ENCODE measurements at regions not wholly inside any gene's neighbourhood (a gene's known extent, or its start where the extent isn't known, plus 50 kb on each side); places are given as distances from the start of the nearest gene placed in this dataset.
"Not testable (repeated sequence)": the region's sequence is repeated elsewhere in the genome, so short reads cannot be mapped to it uniquely, and the experiment has no call there.

DNA sequence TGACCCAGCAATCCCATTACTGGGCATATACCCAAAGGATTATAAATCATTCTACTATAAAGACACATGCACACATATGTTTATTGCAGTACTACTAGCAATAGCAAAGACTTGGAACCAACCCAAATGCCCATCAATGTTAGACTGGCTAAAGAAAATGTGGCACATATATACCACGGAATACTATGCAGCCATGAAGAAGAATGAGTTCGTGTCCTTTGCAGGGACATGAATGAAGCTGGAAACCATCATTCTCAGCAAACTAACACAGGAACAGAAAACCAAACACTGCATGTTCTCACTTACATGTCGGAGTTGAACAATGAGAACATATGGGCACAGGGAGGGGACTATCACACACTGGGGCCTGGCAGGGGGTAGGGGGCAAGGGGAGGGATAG lies 183.0 kb downstream of the HACE1 start:
- peaks cover 36% of the 10 kb centered on the region for H3K36me3 Mint-ChIP-seq
- H3K4me1 Mint-ChIP-seq (ENCODE audit: low read depth in 2 of 2); H3K27ac Mint-ChIP-seq: not testable (repeated sequence)

DNA sequence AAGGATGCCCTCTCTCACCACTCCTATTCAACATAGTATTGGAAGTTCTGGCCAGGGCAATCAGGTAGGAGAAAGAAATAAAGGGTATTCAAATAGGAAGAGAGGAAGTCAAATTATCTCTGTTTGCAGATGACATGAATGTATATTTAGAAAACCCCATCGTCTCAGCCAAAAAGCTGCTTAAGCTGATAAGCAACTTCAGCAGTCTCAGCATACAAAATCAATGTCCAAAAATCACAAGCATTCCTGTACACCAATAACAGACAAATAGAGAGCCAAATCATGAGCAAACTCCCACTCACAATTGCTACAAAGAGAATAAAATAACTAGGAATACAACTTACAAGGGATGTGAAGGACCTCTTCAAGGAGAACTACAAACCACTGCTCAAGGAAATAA lies 184.6 kb downstream of the HACE1 start:
- Mint-ChIP-seq H3K27me3 (peaks cover 9 to 24% of the 10 kb centered on the region in 2 donors), H3K36me3 (peaks cover 36% of the 10 kb centered on the region)
- not testable (repeated sequence) for H3K4me1 Mint-ChIP-seq (ENCODE audit: low read depth in 2 of 2); H3K27ac Mint-ChIP-seq; H3K9me3 Mint-ChIP-seq; H3K4me3 Mint-ChIP-seq; ATAC-seq; DNase-seq (ENCODE audit: low spot score)

More for the DNA sequence above, 183.0 kb downstream of the HACE1 start:
- not testable (repeated sequence) for H3K9me3 Mint-ChIP-seq; H3K4me3 Mint-ChIP-seq; DNase-seq (ENCODE audit: low spot score); ATAC-seq
- H3K27me3 Mint-ChIP-seq = peaks cover 9 to 24% of the 10 kb centered on the region in 2 donors

DNA sequence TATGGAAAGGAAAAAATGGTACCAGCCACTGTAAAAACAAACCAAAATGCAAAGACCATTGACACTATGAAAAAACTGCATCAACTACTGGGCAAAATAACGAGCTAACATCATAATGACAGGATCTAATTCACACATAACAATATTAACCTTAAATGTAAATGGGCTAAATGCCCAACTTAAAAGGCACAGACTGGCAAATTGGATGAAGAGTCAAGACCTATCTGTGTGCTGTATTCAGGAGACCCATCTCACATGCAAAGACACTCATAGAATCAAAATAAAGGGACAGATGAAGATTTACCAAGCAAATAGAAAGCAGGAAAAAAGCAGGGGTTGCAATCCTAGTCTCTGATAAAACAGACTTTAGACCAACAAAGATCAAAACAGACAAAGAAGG lies 186.6 kb downstream of the HACE1 start:
- not testable (repeated sequence) for H3K27ac Mint-ChIP-seq; H3K4me1 Mint-ChIP-seq (ENCODE audit: low read depth in 2 of 2); ATAC-seq; H3K9me3 Mint-ChIP-seq; DNase-seq (ENCODE audit: low spot score); H3K4me3 Mint-ChIP-seq
- Mint-ChIP-seq H3K36me3 (peaks cover 36% of the 10 kb centered on the region), H3K27me3 (peaks cover 9 to 24% of the 10 kb centered on the region in 2 donors)

DNA sequence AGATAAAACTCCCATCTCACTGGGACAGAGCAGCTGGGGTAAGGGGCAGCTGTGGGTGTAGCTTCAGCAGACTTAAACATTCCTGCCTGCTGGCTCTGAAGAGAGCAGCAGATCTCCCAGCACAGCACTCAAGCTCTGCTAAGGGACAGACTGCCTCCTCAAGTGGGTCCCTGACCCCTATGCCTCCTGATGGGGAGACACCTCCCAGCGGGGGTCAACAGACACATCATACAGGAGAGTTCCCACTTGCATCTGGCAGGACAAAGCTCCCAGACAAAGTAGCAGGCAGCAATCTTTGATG lies 188.2 kb downstream of the HACE1 start:
- ATAC-seq; H3K9me3 Mint-ChIP-seq; H3K27ac Mint-ChIP-seq; DNase-seq (ENCODE audit: low spot score); H3K4me1 Mint-ChIP-seq (ENCODE audit: low read depth in 2 of 2); H3K4me3 Mint-ChIP-seq: not testable (repeated sequence)
- H3K36me3 Mint-ChIP-seq = peaks cover 36% of the 10 kb centered on the region
- H3K27me3 Mint-ChIP-seq = peaks cover 9 to 34% of the 10 kb centered on the region in 2 donors

DNA sequence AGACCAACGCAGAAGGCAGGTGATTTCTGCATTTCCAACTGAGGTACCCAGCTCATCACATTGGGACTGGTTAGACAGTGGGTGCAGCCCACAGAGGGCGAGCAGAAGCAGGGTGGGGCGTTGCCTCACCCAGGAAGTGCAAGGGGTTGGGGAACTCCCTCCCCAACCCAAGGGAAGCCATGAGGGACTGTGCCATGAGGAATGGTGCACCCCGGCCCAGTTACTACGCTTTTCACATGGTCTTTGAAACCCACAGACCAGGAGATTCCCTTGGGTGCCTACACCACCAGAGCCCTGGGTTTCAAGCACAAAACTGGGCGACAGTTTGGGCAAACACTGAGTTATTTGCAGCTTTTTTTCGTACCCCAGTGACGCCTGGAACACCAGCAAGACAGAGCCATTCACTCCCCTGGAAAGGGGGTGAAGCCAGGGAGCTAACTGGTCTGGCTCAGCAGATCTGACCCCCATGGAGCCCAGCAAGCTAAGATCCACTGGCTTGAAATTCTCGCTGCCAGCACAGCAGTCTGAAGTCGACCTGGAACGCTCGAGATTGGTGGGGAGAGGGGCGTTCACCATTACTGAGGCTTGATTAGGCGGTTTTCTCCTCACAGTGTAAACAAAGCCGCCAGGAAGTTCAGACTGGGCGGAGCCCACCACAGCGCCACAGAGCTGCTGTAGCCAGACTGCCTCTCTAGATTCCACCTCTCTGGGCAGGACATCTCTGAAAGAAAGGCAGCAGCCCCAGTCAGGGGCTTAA lies 188.7 kb downstream of the HACE1 start:
- H3K27me3 Mint-ChIP-seq = peaks cover 9 to 39% of the 10 kb centered on the region in 2 donors
- H3K4me1 Mint-ChIP-seq (ENCODE audit: low read depth in 2 of 2); H3K9me3 Mint-ChIP-seq; ATAC-seq; H3K27ac Mint-ChIP-seq; DNase-seq (ENCODE audit: low spot score); H3K4me3 Mint-ChIP-seq: not testable (repeated sequence)
- peaks cover 37% of the 10 kb centered on the region for H3K36me3 Mint-ChIP-seq

DNA sequence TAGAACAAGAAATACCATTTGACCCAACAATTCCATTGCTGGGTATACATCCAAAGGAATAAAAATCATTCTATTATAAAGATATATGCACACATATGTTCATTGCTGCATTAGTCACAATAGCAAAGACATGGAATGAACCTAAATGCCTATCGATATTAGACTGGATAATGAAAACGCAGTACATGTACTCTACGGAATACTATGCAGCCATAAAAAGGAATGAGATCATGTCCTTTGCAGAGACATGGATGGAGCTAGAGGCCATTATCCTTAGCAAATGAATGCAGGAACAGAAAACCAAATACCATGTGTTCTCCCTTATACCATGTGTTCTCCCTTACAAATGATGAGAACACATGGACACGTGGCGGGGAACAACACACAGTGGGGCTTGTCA lies 190.2 kb downstream of the HACE1 start:
- no peaks in the 10 kb centered on the region for H3K4me1 Mint-ChIP-seq (ENCODE audit: low read depth in 2 of 2)
- no peak for DNase-seq (ENCODE audit: low spot score)
- peaks cover 9 to 47% of the 10 kb centered on the region in 2 donors for H3K27me3 Mint-ChIP-seq
- ATAC-seq = no peak
- H3K36me3 Mint-ChIP-seq = peaks cover 30% of the 10 kb centered on the region
- H3K9me3 Mint-ChIP-seq = peaks cover 11% of the 10 kb centered on the region
- H3K4me3 Mint-ChIP-seq = no peak overlapping the region
- no peak overlapping the region for H3K27ac Mint-ChIP-seq

DNA sequence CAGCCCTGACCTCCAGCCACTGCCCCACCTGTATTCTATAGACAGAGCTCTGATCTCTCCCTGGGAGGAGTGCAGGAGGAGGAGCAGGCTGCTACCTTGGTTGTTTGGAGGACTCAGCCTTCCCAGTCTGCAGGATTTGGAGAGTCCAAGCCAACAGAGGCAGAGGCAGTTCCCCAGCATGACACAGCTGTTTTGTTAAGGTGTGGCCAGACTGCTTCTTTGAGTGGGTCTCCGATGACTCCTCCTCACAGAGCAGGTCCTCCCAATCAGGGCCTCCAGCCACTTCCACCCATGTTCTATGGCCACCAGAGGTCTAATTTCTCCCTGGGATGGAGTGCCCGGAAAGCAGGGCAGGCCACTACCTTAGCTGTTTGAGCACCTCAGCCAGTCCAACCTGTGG lies 203.5 kb downstream of the HACE1 start:
- Mint-ChIP-seq H3K4me1 (ENCODE audit: low read depth in 2 of 2) (no peaks in the 10 kb centered on the region), H3K27me3 (peaks cover 0 to 5% of the 10 kb centered on the region in 2 donors), H3K27ac (no peak overlapping the region), H3K36me3 (no peaks in the 10 kb centered on the region), H3K4me3 (no peak overlapping the region), H3K9me3 (no peaks in the 10 kb centered on the region)
- ATAC-seq = no peak
- no peak for DNase-seq (ENCODE audit: low spot score)

DNA sequence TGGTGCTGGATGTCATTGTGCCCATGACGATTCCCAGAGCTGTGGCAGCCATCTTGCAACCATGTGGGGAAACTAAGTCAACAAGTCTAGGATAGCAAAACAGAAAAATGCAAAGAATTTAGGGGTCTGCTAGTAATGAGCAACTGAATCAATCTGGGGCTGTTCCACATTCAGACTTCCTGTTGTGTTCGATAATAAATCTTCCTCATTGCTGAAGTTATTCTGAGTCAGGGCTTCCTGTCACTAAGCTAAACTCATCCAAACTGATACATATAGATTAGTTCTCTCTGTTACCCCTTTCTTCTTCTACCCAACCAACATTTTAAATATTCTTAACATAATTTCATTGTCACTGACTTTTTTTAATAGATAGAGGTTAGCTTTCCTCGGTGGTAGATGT lies 205.9 kb downstream of the HACE1 start:
- H3K4me1 Mint-ChIP-seq (ENCODE audit: low read depth in 2 of 2) = no peaks in the 10 kb centered on the region
- ATAC-seq (no peak), DNase-seq (ENCODE audit: low spot score) (no peak)
- no peaks in the 10 kb centered on the region for H3K36me3 Mint-ChIP-seq
- H3K4me3 Mint-ChIP-seq = no peak overlapping the region
- peaks cover 0 to 7% of the 10 kb centered on the region in 2 donors for H3K27me3 Mint-ChIP-seq
- no peaks in the 10 kb centered on the region for H3K9me3 Mint-ChIP-seq
- H3K27ac Mint-ChIP-seq = no peak overlapping the region

DNA sequence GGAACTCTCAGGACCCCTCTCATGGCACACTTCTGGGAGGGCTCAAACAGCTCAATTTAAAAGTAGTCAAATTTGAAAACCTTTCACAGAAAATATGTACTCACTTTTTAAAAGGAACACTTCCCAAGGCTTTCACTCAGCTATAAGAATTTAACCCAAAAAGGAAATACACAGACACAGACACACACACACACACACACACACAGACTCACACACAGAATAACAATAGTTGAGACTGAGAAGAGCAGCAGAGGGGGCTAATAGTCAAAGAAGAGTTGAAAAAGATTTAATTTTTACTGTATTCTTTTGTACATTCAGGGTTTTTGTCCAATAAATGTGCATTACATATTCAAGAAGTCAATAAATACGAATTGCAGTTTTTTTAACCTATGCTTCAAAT lies 211.4 kb downstream of the HACE1 start:
- Mint-ChIP-seq H3K4me1 (ENCODE audit: low read depth in 2 of 2) (no peaks in the 10 kb centered on the region), H3K9me3 (no peaks in the 10 kb centered on the region)
- ATAC-seq = no peak

DNA sequence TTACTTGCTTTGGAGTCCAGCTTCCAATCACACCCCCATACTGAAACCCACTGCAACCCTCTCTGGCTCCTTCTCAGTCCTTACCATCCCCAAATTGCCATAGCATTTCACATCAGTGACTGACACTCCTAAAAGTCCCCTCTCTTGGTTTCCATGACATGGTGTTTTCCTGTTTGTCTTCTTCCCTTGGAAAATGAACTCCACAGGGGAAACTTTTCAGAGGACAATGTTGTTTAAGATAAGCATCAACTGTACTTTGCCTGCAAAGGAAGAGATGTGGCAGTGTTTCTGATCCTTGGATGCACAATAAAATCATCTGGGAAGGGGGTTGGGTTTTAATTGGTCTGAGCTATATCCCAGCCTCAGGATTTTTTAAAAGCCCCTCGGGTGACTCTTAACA lies 214.9 kb downstream of the HACE1 start:
- H3K9me3 Mint-ChIP-seq = no peaks in the 10 kb centered on the region
- peaks cover 3 to 23% of the 10 kb centered on the region in 2 donors for H3K27me3 Mint-ChIP-seq
- H3K4me3 Mint-ChIP-seq = no peak overlapping the region
- H3K36me3 Mint-ChIP-seq = no peaks in the 10 kb centered on the region
- ATAC-seq = no peak
- DNase-seq (ENCODE audit: low spot score) = no peak
- H3K27ac Mint-ChIP-seq = no peak overlapping the region
- no peaks in the 10 kb centered on the region for H3K4me1 Mint-ChIP-seq (ENCODE audit: low read depth in 2 of 2)

More for the DNA sequence above, 211.4 kb downstream of the HACE1 start:
- peaks cover 3 to 23% of the 10 kb centered on the region in 2 donors for H3K27me3 Mint-ChIP-seq
- no peak overlapping the region for H3K27ac Mint-ChIP-seq
- no peak overlapping the region for H3K4me3 Mint-ChIP-seq
- DNase-seq (ENCODE audit: low spot score) = no peak
- no peaks in the 10 kb centered on the region for H3K36me3 Mint-ChIP-seq

DNA sequence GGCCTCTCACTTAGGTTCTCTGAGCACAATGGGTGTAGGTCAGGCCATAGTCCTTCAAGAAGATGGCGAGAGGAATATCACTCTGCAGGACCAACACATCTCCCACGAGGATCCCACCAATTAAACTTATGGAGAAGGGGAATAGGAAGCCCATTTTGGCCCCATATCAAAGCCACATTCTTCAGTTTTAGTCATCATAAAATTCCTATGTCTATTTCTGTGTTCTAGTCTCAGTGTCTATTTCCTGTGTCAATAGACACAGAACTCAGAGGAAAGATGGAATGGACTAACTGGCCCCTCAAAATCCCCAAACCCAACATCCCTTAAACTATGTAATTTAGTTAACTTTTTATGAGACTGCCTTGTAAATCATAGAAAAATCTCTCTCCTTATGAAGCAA lies 216.8 kb downstream of the HACE1 start:
- Mint-ChIP-seq H3K27me3 (peaks cover 0 to 18% of the 10 kb centered on the region in 2 donors), H3K4me3 (no peak overlapping the region), H3K27ac (no peak overlapping the region), H3K36me3 (no peaks in the 10 kb centered on the region), H3K9me3 (no peaks in the 10 kb centered on the region), H3K4me1 (ENCODE audit: low read depth in 2 of 2) (no peaks in the 10 kb centered on the region)
- DNase-seq (ENCODE audit: low spot score) (no peak), ATAC-seq (no peak)

DNA sequence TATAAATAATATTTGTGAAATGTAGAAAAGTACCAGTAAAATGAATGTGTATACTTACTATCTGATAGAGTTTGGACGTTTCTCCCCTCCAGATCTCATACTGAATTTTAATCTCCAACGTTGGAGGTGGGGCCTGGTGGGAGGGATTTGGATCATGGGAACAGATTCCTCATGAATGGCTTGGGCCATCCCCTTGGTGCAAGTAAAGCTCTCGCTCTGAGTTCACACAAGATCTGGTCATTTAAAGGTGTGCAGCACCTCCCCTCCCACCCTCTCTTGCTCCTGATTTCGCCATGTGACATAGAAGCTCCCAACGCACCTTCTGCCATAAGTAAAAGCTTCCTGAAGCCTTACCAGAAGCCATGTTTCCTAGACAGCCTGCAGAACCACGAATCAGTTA lies 219.0 kb downstream of the HACE1 start:
- no peak overlapping the region for H3K4me3 Mint-ChIP-seq
- H3K27ac Mint-ChIP-seq = no peak overlapping the region
- no peak for ATAC-seq
- DNase-seq (ENCODE audit: low spot score) = no peak
- H3K27me3 Mint-ChIP-seq = peaks cover 0 to 10% of the 10 kb centered on the region in 2 donors
- no peaks in the 10 kb centered on the region for H3K36me3 Mint-ChIP-seq
- H3K9me3 Mint-ChIP-seq = no peaks in the 10 kb centered on the region
- H3K4me1 Mint-ChIP-seq (ENCODE audit: low read depth in 2 of 2) = no peaks in the 10 kb centered on the region

DNA sequence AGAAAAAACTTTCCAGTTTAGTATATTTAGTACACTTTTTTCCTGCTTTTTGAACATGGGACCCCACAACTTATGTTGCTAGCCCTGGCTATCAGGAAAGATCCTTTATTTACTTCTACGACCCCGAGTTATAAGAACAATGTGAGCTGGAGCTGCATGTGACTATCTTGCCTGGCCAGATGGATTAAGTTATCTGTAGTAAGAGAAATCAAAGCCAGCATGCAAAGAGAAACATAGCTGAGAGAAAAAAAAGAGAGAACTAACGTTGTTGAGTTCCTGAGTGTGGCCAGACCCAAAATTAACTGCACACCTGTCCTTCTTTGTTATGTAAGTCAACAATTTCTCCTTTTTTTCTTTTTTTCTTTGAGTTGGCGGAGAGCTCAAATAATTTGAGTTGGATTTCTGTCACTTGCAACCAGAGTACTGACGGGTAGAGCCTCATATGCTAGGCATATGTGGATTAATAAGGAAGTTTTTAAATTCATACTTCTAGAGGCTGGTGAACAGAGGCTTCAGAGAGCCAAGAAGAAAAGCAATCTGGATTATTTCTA lies 219.5 kb downstream of the HACE1 start:
- Mint-ChIP-seq H3K36me3 (no peaks in the 10 kb centered on the region), H3K27me3 (peaks cover 0 to 6% of the 10 kb centered on the region in 2 donors), H3K27ac (no peak overlapping the region), H3K4me3 (no peak overlapping the region), H3K4me1 (ENCODE audit: low read depth in 2 of 2) (no peaks in the 10 kb centered on the region), H3K9me3 (no peaks in the 10 kb centered on the region)
- ATAC-seq (no peak), DNase-seq (ENCODE audit: low spot score) (no peak)

DNA sequence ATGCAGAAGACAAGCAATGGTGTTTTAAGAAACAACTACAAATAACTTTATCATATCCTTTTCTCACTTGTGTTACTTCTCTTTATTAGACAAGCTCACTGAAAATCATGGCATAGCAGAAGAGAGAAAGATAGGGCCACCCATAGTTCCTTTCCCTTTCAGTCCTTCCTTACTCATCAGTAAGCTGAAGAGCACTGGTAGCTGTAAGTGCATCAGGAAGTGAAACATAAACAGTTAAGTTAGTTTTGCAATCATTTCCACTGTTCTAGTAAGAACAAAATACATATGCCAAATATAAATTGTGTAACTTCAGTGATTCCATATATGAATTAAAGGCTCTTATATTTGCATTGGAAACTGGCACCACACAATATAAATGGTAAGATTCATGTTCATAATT lies 220.1 kb downstream of the HACE1 start:
- Mint-ChIP-seq H3K27ac (no peak overlapping the region), H3K4me1 (ENCODE audit: low read depth in 2 of 2) (no peaks in the 10 kb centered on the region), H3K9me3 (no peaks in the 10 kb centered on the region), H3K27me3 (peaks cover 0 to 6% of the 10 kb centered on the region in 2 donors), H3K36me3 (no peaks in the 10 kb centered on the region), H3K4me3 (no peak overlapping the region)
- ATAC-seq (no peak), DNase-seq (ENCODE audit: low spot score) (no peak)

Measured in natural killer cell treated with Interleukin-12 subunit alpha and Interleukin-12 subunit beta and Interleukin-15 and Interleukin-18, amount 100 ng/mL, for 72 hours (primary cell).